ENCODE measurements at regions not wholly inside any gene's neighbourhood (a gene's known extent, or its start where the extent isn't known, plus 50 kb on each side); places are given as distances from the start of the nearest gene placed in this dataset.

DNA sequence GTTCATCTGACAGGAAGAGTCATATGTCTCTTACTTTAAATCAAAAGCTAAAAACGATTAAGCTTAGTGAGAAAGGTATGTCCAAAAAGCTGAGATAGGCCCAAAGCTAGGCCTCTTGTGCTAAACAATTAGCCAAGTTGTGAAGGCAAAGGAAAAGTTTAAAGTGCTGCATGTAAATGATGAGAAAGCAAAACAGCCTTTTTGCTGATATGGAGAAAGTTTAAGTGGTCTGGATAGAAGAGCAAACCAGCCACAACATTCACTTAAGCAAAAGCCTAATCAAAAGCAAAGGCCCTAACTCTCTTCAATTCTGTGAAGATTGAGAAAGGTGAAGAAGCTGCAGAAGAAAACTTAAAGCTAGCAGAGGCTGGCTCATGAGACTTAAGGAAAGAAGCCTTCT lies 511.3 kb upstream of the FAM98A start:
- no peak for TF ChIP-seq POLR2A (IDR thresholded peaks at IDR 0.05)
- TF ChIP-seq CTCF (IDR thresholded peaks at IDR 0.05), result no peak
- no peak for TF ChIP-seq POLR2AphosphoS5 (IDR thresholded peaks at IDR 0.05)
